HG03280 (cell line): ENCODE measurements at regions not wholly inside any gene's neighbourhood (a gene's known extent, or its start where the extent isn't known, plus 50 kb on each side); places are given as distances from the start of the nearest gene placed in this dataset.

Source experiments
- ATAC-seq: cut with Tn5 transposase; IDR thresholded peaks from one replicate; pipeline ENCODE4 v1.9.1; 2021; ENCODE audit warnings: mild to moderate bottlenecking, moderate library complexity; ENCODE audit not compliant: unreplicated experiment

- ATAC-seq, result no peak
Measured at GRCh38 chr3:117059067-117059955, 349.7 kb downstream of the TUSC7 start.

- no peak for ATAC-seq
Measured at GRCh38 chr3:117059956-117060270, 350.3 kb downstream of the TUSC7 start.

- no peak for ATAC-seq
Measured at GRCh38 chr3:117063930-117064329, 354.4 kb downstream of the TUSC7 start.

- ATAC-seq, result no peak
Measured at GRCh38 chr3:117068301-117068700, 358.7 kb downstream of the TUSC7 start.

GRCh38 chr3:117074826-117075225 lies 365.2 kb downstream of the TUSC7 start:
- no peak for ATAC-seq

GRCh38 chr3:117079997-117080396 lies 370.4 kb downstream of the TUSC7 start:
- no peak for ATAC-seq

- no peak for ATAC-seq
Measured at GRCh38 chr3:117080872-117081271, 371.3 kb downstream of the TUSC7 start.

GRCh38 chr3:117084277-117084676 lies 374.7 kb downstream of the TUSC7 start:
- no peak for ATAC-seq

GRCh38 chr3:117084739-117085270 lies 375.2 kb downstream of the TUSC7 start:
- ATAC-seq, result no peak

GRCh38 chr3:117091676-117092075 lies 382.1 kb downstream of the TUSC7 start:
- no peak for ATAC-seq

GRCh38 chr3:117096549-117096948 lies 387.0 kb downstream of the TUSC7 start:
- ATAC-seq, result no peak

- ATAC-seq, result no peak
Measured at GRCh38 chr3:117097351-117097750, 387.8 kb downstream of the TUSC7 start.

- no peak for ATAC-seq
Measured at GRCh38 chr3:117101697-117102096, 392.1 kb downstream of the TUSC7 start.

- ATAC-seq, result no peak
Measured at GRCh38 chr3:117102426-117102825, 392.8 kb downstream of the TUSC7 start.

- ATAC-seq, result no peak
Measured at GRCh38 chr3:117103675-117104074, 394.1 kb downstream of the TUSC7 start.

GRCh38 chr3:117104381-117104780 lies 394.8 kb downstream of the TUSC7 start:
- ATAC-seq, result no peak

- ATAC-seq, result no peak
Measured at GRCh38 chr3:117104792-117105191, 395.2 kb downstream of the TUSC7 start.

GRCh38 chr3:117105686-117106085 lies 396.1 kb downstream of the TUSC7 start:
- ATAC-seq, result no peak

- ATAC-seq, result no peak
Measured at GRCh38 chr3:117106396-117106795, 396.8 kb downstream of the TUSC7 start.

GRCh38 chr3:117107946-117108345 lies 398.4 kb downstream of the TUSC7 start:
- ATAC-seq, result no peak

- ATAC-seq, result no peak
Measured at GRCh38 chr3:117109178-117109577, 399.6 kb downstream of the TUSC7 start.

GRCh38 chr3:117114517-117115265 lies 405.1 kb downstream of the TUSC7 start:
- ATAC-seq, result no peak
